ENCODE measurements at regions not wholly inside any gene's neighbourhood (a gene's known extent, or its start where the extent isn't known, plus 50 kb on each side); places are given as distances from the start of the nearest gene placed in this dataset.

DNA sequence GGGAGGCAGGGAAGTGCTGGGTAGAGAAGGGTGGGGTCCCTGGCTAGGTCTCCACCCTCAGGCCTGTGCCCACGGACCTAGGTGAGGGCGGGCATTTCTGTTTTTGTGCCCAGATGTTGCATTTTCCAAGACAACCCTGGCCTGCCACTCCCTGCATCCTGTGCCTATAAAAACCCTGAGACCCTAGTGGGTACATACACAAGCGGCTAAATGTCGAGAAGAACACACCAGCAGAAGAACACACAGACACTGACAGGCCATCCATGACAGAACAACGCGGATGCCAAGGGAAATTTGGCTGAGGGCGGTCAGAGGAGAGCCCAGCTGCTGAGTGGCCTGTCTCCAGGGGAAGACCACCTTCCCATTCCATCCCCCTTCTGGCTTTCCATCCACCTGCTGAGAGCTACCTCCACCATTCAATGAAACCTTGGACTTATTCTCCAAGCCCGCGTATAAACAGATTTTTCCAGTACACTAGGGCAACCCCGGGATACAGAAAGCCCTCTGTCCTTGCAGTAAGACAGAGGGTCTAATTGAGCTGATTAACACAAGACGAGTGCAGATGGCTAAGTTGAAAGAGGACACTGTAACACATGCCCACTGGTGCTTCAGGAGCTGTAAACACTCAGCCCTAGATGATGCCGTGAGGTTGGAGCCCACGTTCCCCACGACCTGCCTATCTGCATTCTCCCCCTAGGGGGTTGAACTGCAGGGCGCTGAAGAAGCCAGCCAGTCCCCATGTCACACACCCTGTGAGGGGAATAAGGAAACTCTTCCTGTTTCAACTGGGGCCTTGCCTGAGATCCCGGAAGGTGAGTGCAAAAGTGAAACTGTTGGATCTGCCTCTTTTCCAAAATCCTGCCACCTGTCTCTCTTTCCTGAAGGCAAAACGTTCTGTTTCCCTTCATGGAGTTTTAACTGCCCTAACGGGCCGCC, 147.2 kb upstream of the COX10 start:
- DNase-seq (ENCODE audit: extremely low read depth, low read depth), result no peak

DNA sequence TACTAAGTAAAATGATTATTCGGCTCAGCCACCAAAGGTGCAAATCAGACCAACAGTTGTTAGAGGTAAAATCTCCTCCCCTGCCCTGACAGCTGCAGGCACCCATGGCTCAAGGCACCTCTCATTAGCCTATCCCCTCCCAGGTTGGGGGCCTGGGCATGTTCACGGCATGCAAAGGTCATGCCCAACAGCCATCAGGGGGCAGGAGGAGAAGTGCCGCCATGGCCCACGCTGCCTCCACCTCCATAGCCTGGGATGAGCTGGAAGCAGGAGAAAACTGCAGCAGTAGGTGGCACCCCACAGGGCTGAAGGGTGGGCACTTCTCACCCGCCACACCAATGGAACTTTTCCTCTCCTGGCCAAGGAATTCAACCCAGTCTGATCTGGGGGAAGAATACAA, 146.4 kb upstream of the COX10 start:
- DNase-seq (ENCODE audit: extremely low read depth, low read depth), result no peak

DNA sequence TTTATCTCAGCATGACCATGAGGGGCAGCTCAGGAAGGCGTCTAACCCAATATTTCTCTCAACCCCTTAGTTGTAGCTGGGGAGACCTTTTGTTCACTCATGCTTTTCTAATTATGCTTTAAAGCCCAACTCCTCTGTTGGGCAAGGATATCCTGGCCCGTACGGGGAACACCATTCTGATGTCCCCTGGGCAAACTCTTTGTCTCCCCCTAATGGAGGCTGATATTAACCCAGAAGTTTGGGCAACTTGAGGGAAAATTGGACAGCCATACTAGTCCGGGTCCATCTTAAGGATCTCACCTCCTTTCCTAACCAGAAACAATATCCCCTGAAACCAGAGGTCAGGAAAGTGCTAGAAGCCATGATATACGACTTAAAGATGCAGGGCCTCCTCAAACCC, 143.7 kb upstream of the COX10 start:
- no peak for DNase-seq (ENCODE audit: extremely low read depth, low read depth)

DNA sequence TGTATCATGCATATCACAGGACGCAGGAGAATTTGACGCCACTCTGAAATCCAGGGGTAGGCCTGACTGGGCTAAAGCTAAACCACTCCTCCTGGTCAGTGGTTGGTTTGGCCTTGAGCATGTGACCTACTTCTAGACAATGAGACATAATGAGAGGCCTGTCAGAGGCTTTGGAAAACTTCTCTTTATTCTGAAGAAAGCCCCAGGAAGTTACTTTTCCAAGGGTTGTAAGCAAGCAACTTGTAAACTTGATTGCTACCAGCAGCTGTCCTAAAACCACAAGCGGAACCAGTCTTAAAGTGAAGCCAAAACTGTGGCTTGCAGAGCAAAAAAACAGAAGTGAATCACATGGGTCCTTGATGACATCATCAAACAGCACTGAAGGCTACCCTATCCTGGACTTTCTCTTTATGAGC, 138.2 kb upstream of the COX10 start:
- DNase-seq (ENCODE audit: extremely low read depth, low read depth), result no peak

DNA sequence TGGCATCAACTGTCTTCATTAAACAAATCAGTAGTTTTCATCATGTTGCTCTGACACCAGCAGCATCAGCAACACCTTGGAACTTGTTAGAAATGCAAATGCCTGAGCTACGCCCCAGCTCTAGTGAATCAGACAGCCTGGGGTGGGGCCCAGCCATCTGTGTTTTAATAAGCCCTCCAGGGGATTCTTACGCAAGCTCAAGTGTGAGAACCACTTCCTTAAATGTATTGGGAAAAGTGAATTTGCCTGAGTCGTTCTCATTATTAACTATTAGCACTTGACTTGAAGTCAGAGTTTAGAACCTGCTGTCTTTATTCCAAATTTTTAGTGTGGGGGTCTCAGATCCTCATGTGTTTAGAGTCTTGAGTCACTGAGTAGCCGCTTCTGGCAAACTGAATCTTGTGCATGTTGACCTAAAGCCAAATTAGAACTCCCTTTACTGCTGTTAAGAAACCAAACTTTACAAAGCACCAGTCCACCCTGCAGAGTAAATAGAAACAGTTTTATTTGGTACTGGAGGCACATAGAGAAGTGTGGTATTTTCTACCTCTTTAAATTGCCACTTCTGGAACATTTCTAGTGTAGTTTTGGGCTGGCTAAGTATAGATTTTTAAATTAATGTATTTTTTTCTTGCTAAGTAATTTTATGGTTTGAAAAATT, 137.4 kb upstream of the COX10 start:
- DNase-seq (ENCODE audit: extremely low read depth, low read depth), result no peak

DNA sequence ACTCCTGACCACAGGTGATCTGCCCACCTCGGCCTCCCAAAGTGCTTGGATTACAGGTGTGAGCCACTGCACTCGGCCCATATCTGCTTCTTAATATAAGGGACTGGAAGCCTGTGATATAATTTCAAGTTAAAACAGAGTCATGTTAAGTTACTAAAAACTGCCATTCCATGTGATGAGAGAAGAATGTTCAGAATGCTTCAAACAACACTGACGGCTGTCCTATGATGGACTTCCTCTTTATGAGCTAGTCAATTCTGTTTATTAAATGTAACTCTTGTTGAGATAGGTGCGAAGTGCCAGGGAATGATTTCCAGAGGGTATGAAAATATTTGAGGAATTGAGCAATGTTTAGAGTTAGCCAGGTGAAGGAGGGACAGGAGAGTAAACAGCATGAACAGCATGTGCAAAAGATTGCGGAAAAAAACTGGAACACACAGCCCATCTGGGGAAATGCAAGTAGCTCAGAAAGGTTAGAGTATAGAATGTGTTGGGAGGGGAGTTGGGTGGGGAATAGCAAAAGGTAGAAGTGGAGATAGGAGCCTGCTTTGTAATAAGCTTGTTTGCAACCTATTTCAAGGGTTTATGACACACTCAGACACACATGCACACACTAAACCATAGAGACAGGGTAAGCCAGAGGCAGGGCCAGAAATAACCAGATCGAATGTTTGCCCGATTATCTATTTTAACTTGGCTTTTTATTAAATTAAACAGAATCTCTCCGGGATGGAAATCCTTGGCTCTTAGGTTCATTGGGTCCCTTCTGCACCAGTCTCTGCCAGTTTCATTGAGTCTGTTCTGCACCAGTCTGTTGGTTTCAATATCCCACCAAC, 135.6 kb upstream of the COX10 start:
- DNase-seq (ENCODE audit: extremely low read depth, low read depth), result no peak

DNA sequence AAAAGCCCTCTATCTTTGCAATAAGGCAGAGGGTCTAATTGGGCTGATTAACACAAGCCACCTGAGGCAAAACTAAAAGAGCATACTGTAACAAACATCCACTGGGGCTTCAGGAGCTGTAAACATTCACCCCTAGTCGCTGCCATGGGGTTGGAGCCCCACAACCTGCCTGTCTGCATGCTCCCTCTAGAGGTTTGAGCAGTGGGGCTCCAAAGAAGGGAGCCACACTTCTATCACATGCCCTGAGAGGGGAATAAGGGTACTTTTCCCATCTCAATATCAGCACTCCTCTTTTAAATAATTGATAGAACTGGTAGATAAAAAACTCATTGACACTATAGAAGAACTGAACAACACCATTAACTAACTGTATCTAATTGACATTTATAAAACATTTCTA, 130.1 kb upstream of the COX10 start:
- DNase-seq (ENCODE audit: extremely low read depth, low read depth), result no peak

DNA sequence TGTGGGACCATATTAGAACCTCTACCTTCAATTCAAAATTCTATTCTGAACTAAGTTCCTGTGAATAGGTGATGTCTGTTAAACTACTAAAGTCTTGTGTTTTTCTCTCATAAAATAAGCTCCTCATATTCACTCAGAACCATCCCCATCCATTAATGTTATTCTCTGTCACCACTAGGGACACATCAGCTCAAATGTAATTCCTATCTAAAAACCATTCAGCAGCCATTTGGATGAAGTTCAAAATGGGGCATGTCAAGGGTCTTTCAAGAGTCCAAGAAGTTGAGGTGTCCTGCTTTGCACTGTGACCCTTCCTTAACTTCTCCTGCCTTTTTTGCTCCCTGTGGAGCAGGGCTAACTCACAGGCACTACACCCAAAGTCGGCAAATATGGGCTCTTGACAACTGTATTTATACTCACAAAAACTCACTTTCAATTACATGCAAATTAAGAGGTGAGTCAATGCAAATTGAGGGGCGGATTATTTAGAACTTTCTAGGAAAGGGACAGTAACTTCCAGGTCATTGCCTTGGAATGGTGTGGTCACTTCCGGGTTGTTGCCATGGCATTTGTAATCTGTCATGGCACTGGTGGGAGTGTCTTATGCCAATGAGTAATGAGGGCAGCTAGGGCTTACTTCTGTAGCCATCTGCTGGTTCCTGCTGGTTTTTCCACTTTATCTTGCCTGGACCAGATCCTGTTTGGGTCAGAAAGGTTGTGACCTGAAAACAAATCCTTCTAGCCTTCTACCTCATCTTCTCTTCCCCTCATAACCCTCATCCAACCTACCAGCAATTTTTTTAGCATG, 128.2 kb upstream of the COX10 start:
- DNase-seq (ENCODE audit: extremely low read depth, low read depth), result peak; percentile 71

DNA sequence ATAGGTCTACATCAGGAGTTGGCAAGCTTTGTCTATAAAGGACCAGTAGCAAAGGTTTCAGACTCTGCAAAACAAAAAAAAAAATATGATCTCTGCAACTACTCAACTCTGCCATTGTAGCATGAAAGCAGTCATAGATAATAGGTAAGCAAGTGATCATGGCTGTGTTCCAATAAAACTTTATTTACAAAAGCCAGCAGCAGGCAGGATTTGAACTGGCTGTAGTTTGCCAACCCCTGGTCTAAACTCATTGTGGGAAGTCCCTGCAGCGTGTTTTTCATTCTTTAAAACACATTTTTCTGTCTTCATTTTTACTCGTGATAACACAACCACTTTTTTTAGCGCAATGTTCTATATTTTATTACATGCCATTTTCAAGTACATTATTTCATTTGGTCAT, 127.5 kb upstream of the COX10 start:
- no peak for DNase-seq (ENCODE audit: extremely low read depth, low read depth)

DNA sequence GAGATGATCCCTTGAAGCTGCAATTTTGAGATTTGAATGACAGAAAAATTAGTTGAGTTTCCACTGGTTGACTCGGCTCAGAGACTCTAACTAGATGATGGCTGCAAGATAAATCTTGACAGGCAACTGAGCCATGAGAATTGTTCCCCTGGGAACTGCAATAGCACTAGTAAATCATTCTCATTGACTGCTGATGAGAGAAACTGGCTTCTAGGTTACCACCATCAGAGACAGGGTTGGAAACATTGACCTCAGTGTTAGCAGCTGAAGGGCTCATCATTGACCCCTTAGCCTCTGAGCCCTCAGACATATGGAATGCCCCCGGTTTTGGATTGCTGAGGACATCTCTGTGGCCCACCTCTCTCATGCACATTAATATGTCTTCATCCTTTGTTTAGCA, 125.4 kb upstream of the COX10 start:
- DNase-seq (ENCODE audit: extremely low read depth, low read depth), result no peak

DNA sequence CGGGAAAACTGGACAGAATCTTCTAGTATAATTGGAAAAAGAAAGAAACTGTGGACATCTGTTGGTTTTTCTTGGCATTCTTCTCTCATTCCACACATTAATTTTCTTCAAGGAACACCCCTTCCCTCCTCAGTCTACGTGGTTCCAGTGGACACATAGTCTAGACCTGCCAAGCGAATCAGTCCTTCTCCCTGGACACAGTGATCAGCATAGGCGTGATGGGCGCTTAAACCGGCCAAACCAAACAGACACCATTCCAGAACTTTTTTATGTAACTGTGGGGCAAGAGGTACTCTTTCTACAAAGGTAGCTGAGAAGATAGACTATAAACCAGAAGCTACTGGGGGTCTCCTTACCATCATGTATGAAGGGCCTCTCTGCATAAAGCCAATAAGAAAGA, 121.8 kb upstream of the COX10 start:
- no peak for DNase-seq (ENCODE audit: extremely low read depth, low read depth)

DNA sequence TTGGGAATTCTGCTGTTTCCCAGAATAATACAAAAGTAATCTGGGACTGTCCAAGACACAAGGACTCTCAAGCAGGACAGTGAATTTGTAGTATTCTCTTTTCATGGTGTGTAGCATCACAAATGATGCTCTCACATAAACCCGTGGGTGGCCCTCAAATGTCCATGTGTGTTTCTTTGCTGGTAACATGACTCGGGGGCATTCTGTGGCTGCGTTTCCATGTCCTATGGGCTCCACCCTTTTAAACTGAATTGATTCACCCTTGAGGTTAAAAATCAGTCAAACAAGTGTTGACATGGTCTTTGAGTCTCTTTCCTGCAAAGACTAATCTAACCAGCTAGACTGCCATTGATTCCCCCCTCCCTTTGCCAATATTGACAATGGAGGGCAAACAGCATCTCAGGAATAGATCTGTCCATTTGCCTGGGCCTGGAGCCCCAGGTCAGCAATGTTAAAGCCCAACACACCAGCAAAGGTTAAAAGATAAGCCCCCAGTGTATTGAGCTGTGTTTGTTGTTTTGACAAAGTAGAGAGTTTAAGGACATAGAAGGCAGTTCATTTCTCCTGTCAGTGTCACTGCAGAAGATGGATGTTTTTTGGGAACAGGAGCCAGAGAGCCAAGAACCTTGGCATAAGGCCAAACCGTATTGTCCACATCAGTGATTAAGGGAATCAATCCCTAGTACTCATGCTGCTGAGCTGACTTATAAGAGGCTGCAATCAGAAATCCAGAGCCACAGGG, 117.1 kb upstream of the COX10 start:
- DNase-seq (ENCODE audit: extremely low read depth, low read depth), result no peak

DNA sequence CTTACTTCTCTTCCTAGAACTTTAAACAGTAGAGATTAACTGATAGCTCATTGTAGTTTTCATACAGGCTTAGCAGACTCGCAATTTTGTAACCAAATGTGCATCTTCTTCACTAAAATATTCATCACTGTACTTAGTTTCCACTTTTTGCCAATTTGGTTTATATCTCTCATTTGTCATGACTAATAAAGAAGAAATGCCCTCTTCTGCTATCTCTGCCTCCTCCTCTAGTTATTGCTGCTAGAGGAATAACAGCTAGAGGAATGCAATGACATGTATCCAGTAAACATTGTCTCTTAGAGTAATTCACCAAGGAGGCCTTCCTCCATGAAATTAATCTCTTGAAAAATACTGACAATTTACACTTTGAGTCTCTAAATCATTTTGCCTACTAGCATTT, 115.5 kb upstream of the COX10 start:
- no peak for DNase-seq (ENCODE audit: extremely low read depth, low read depth)

DNA sequence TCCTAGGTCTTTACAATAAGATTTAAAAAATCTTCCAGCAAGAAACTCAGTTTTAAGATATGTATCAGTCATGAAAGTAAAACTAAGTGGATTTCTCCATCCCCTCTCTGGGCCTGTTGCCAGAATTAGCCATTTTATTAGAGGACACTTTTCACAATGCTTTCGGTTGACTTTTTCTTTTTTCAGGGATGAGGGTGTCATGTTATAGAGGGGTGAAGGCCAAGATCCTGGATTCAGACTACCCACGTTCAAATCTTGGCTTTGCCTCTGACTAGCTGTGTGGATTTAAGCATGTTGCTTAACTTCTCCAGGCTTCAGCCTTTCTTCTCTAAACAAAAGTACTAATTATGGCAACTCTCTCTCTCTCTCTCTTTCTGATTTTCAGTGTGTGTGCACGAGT, 111.7 kb upstream of the COX10 start:
- no peak for DNase-seq (ENCODE audit: extremely low read depth, low read depth)

DNA sequence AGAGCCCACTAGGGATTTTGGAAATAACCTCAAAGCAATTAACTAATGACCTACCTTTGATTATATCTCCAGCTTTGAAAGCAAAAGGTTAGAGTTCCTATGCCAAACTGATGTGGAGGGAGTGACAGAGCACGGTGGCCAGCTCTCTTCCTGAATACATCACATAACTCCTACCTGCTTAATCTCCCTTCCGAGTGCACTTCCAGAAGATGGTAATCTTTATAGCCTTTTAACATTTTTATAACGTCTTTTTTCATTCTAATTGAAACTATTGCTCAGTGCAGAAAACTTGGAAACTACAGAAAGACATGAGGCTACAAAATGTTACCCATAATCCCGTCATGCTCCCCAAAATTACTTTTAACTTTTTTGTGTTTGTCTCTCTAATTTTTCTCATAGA, 110.5 kb upstream of the COX10 start:
- DNase-seq (ENCODE audit: extremely low read depth, low read depth), result no peak

DNA sequence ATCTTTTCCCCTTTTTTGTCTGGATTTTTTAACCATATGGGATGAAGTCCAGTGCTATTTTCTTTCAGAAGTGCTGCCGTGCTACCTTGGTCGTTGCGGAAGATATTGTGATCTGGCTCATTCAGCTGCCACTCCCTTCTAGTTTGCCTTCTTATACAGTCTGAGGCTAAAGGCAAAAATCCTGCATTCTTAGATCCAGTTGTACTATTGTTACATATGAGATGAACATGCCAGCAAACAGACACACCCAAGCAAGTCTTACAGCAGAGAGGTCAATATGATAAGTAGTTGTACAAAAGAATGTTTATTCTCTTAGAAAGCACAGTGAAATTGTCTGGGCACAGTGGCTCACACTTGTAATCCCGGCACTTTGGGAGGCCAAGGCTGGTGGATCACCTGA, 108.0 kb upstream of the COX10 start:
- no peak for DNase-seq (ENCODE audit: extremely low read depth, low read depth)

DNA sequence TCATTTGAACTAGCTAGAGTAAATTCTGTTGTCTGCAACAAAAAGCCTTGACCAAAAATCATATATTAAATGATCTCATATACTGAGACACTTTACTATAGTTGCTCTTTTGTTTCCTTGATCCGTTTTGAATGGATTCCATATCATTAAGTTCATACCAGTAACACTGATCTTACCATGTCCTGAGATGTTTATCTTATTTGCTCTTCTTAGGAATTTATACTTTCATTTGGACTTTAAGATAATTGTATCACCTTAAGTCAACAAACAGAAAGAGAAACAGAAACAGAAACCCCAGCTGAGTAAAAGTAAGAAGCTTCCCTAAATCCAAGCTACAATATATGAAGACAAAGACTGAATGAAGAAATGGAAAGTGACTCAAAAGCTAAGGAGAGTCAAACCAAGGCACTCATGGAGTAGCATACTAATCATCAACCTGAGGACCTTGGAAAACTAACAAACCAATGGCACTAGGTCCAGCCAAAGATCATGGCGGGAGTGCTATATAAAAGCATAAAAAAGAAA, 106.5 kb upstream of the COX10 start:
- DNase-seq (ENCODE audit: extremely low read depth, low read depth), result no peak

DNA sequence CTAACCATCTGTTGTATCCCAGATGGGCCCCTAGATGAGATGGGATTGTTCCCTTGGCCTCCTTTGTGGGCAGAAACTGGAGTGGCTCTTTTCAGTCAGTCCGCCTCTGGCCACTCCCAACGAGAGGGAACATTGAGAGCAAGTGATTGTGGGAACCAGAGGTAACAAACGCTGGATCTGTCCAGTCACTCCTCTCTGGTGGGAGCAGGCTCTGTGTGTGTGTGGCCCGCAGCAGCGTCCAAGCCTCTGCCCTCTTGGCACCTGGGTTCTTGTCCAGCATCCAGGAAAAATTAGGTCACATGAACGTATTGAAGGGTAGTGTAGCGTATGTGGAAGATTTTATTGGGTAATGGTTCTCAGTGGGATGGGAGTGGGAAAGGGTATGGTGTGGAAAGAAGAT, 101.9 kb upstream of the COX10 start:
- DNase-seq (ENCODE audit: extremely low read depth, low read depth), result no peak

DNA sequence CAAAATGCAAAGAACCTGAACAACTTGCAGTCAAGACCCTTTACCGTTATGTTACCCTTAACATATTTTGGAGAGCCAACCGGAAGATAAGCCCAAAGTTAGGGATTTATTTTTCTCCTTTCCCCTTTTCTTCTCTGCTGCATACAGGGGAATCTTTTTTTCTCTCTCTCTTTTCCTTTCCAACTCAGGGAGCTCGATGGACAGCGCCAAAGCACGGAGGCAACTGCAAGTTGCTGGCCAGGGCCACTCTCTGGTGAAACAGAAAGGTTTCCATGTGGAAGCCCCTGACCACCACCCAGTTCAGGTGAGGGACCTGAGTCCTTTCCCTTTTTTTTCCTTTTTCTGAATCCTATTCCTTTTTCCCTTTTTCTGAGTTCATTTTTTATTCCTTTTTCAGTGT, 98.8 kb upstream of the COX10 start:
- no peak for DNase-seq (ENCODE audit: extremely low read depth, low read depth)
